ENCODE measurements at regions not wholly inside any gene's neighbourhood (a gene's known extent, or its start where the extent isn't known, plus 50 kb on each side); places are given as distances from the start of the nearest gene placed in this dataset.

DNA sequence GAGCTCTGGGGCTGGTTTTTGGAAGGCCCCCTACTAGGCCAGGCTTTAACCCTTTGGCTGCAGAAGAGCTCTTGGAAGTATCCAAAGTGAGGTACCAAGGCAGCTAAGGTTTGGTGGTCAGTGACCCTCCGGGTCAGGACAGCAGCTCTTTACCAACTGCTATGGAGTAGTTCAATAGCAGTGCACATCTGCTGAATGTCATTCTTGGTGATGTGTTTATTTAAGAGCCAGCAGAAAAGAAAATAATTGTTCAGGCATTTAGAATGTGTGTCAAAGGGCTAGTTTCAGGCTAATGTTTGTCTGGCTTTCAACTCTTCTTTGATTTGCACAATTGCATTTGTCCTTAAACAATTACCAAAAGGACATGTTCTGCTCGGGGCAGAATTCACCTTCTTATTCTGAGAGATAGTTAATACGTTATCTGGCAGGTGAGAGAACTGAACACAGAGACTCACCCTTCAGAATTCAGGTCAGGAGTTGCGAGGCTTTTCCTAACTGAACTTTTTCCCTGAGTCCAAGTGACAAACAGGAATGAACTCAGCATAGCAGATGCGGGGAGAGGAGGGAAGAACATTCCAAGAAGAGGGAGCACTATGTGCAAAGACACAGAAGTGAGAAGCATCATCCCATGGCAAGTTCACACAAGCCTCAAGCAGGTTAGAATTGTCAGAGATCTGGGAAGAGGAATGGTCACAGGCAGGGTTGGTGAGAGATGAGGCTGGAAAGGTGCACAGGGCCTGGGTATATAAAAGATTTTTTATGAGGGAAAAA lies 556.7 kb upstream of the TLE4 start:
- 62 to 70% methylated on average over 5 of the region's 5 CpGs for WGBS, 2 experiments (ENCODE audit: low coverage in 1 of 2, low lambda C conversion rate in 2 of 2, missing lambda C conversion rate in 2 of 2)
- TF ChIP-seq EZH2 (IDR thresholded peaks at IDR 0.05; ENCODE audit: insufficient read depth, poor library complexity, severe bottlenecking) (no peak), EZH2phosphoT487 (IDR thresholded peaks at IDR 0.05; ENCODE audit: insufficient read depth, low read depth) (no peak)
- in situ Hi-C loops (cut with MboI): no loop called here
- Histone ChIP-seq H3K9me2 (ENCODE audit: insufficient read depth) (0 out of 2 replicates have a peak, but pooled peaks cover 4% of the 10 kb centered on the region), H3K27ac (no peak overlapping the region), H3K4me3 (no peak overlapping the region), H3K27me3 (replicated peaks; ENCODE audit: insufficient read depth) (no peaks in the 10 kb centered on the region), H3F3A (ENCODE audit: insufficient read depth) (peaks cover 42% of the 10 kb centered on the region), H3K4me2 (ENCODE audit: unreplicated experiment) (peak overlapping the region; percentile 44), H4K20me1 (ENCODE audit: insufficient read depth) (no peaks in the 10 kb centered on the region), H3K9ac (no peak overlapping the region), H3K36me3 (ENCODE audit: low read depth) (no peaks in the 10 kb centered on the region), H3K9me3 (ENCODE audit: low read depth) (no peaks in the 10 kb centered on the region), H2AFZ (0 out of 2 replicates have a peak overlapping the region, but pooled peaks have one; percentile 13), H3K4me1 (ENCODE audit: insufficient read depth) (peaks cover 43% of the 10 kb centered on the region), H3K79me2 (ENCODE audit: insufficient read depth) (no peaks in the 10 kb centered on the region)
- no peak for DNase-seq

DNA sequence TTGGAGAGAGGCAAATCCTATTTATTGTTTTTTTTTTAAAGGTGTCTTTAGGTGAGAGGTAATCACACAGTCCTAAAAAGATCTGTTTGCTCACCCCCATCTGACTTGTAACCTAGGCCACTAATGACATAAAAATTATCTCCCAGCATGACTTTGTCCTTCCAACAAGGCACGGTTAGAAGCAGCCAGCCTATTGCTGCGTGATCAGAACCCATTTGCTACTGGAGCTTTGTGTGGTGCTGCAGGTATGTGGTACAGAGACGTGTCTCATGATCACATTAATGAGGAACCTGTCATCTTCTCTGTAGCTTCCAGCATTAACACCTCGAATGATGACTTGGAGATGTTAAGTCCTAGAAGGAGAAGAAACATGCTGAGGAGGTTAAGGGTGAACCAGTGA lies 555.8 kb upstream of the TLE4 start:
- Histone ChIP-seq H3K36me3 (ENCODE audit: low read depth) (no peaks in the 10 kb centered on the region), H3K27ac (no peak overlapping the region), H3K9me3 (ENCODE audit: low read depth) (no peaks in the 10 kb centered on the region), H3K9ac (no peak overlapping the region), H3K4me2 (ENCODE audit: unreplicated experiment) (no peak overlapping the region), H3F3A (ENCODE audit: insufficient read depth) (peaks cover 42% of the 10 kb centered on the region), H4K20me1 (ENCODE audit: insufficient read depth) (no peaks in the 10 kb centered on the region), H3K4me1 (ENCODE audit: insufficient read depth) (peaks cover 43% of the 10 kb centered on the region), H3K4me3 (no peak overlapping the region), H3K9me2 (ENCODE audit: insufficient read depth) (no peaks in the 10 kb centered on the region), H2AFZ (no peak overlapping the region), H3K27me3 (replicated peaks; ENCODE audit: insufficient read depth) (no peaks in the 10 kb centered on the region), H3K79me2 (ENCODE audit: insufficient read depth) (no peaks in the 10 kb centered on the region)
- in situ Hi-C loops (cut with MboI): no loop called here
- 82 to 88% methylated on average over 4 of the region's 4 CpGs for WGBS, 2 experiments (ENCODE audit: low coverage in 1 of 2, low lambda C conversion rate in 2 of 2, missing lambda C conversion rate in 2 of 2)
- TF ChIP-seq EZH2 (IDR thresholded peaks at IDR 0.05; ENCODE audit: insufficient read depth, poor library complexity, severe bottlenecking) (no peak), EZH2phosphoT487 (IDR thresholded peaks at IDR 0.05; ENCODE audit: insufficient read depth, low read depth) (no peak)
- no peak for DNase-seq

DNA sequence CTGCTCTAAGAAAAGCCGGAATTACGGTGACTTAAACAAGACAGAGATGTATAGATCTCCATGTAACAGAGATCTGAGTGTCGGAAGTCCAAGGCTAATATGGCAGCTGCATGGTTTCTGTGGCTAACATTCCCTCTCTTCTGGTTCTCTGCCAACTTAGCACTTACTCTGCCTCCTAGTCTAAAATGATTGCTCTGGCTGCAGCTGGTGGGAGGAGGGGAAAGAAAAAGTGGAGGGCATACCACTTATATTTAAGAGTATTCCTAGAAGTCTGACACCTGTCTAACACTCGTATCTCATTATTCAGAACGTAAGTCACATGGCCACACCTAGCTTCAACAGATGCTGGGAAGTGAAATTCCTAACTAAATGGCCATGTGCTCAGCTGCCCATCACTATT lies 551.5 kb upstream of the TLE4 start:
- TF ChIP-seq EZH2 (IDR thresholded peaks at IDR 0.05; ENCODE audit: insufficient read depth, poor library complexity, severe bottlenecking) (no peak), EZH2phosphoT487 (IDR thresholded peaks at IDR 0.05; ENCODE audit: insufficient read depth, low read depth) (no peak)
- in situ Hi-C loops (cut with MboI): no loop called here
- H3K36me3 ChIP-seq (ENCODE audit: low read depth): no peaks in the 10 kb centered on the region
- H3K79me2 ChIP-seq (ENCODE audit: insufficient read depth): no peaks in the 10 kb centered on the region
- H3K4me3 ChIP-seq: no peak overlapping the region
- no peaks in the 10 kb centered on the region for H3K9me3 ChIP-seq (ENCODE audit: low read depth)
- no peak for DNase-seq
- no peaks in the 10 kb centered on the region for H3K27me3 ChIP-seq (replicated peaks; ENCODE audit: insufficient read depth)
- H4K20me1 ChIP-seq (ENCODE audit: insufficient read depth): no peaks in the 10 kb centered on the region
- no peaks in the 10 kb centered on the region for H3K9me2 ChIP-seq (ENCODE audit: insufficient read depth)
- H3K9ac ChIP-seq: no peak overlapping the region
- H2AFZ ChIP-seq: no peak overlapping the region
- peaks cover 24% of the 10 kb centered on the region for H3K4me1 ChIP-seq (ENCODE audit: insufficient read depth)
- 87 to 92% methylated on average over 5 of the region's 5 CpGs for WGBS, 2 experiments (ENCODE audit: low coverage in 1 of 2, low lambda C conversion rate in 2 of 2, missing lambda C conversion rate in 2 of 2)
- no peak overlapping the region for H3K27ac ChIP-seq
- H3K4me2 ChIP-seq (ENCODE audit: unreplicated experiment): no peak overlapping the region
- H3F3A ChIP-seq (ENCODE audit: insufficient read depth): peaks cover 23% of the 10 kb centered on the region

DNA sequence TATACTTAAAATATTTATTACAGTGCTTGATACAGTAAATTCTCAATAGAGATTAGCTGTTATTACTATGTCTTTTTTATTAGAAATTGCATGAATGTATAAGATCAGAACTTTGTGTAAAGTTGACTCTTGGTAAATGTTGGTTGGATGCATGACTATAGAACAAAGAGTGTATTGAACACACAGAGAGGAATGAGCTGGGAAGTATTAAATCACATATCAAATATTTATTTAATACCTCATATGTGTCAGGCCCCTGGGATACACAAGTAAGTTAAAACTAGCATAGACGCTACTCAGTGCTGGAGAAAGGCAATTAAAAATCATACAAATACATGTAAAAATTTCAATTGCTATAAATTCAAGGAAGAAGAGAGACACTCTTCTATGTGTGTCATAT lies 550.7 kb upstream of the TLE4 start:
- Histone ChIP-seq H3F3A (ENCODE audit: insufficient read depth) (peaks cover 18% of the 10 kb centered on the region), H4K20me1 (ENCODE audit: insufficient read depth) (no peaks in the 10 kb centered on the region), H3K4me1 (ENCODE audit: insufficient read depth) (peaks cover 21% of the 10 kb centered on the region), H2AFZ (no peak overlapping the region), H3K4me2 (ENCODE audit: unreplicated experiment) (no peak overlapping the region), H3K9me2 (ENCODE audit: insufficient read depth) (no peaks in the 10 kb centered on the region), H3K36me3 (ENCODE audit: low read depth) (no peaks in the 10 kb centered on the region), H3K4me3 (no peak overlapping the region), H3K27ac (no peak overlapping the region), H3K27me3 (replicated peaks; ENCODE audit: insufficient read depth) (no peaks in the 10 kb centered on the region), H3K9me3 (ENCODE audit: low read depth) (no peaks in the 10 kb centered on the region), H3K9ac (no peak overlapping the region), H3K79me2 (ENCODE audit: insufficient read depth) (no peaks in the 10 kb centered on the region)
- WGBS, 2 experiments (ENCODE audit: low coverage in 1 of 2, low lambda C conversion rate in 2 of 2, missing lambda C conversion rate in 2 of 2): 93 to 100% methylated on average over 1 of the region's 1 CpG
- DNase-seq: no peak
- TF ChIP-seq EZH2phosphoT487 (IDR thresholded peaks at IDR 0.05; ENCODE audit: insufficient read depth, low read depth) (no peak), EZH2 (IDR thresholded peaks at IDR 0.05; ENCODE audit: insufficient read depth, poor library complexity, severe bottlenecking) (no peak)
- in situ Hi-C loops (cut with MboI): no loop called here

Measured in GM23248 (cell line).